Effector memory CD4-positive, alpha-beta T cell (primary cell): ENCODE measurements at regions not wholly inside any gene's neighbourhood (a gene's known extent, or its start where the extent isn't known, plus 50 kb on each side); places are given as distances from the start of the nearest gene placed in this dataset.

Experiments used
- DNase-seq, 3 donors: peaks; one replicate each; pipeline ENCODE4 v3.0.0-alpha.2; 2020
- H3K27ac ChIP-seq: 2 replicates; pipeline ENCODE4 v1.7.0; 2013; ENCODE audit warnings: mild to moderate bottlenecking, low read length, moderate library complexity; ENCODE audit not compliant: insufficient read depth, poor library complexity, severe bottlenecking
- H3K27me3 ChIP-seq: replicated peaks from 2 replicates; pipeline ENCODE4 v1.7.0; 2013; ENCODE audit warnings: mild to moderate bottlenecking, low read length; ENCODE audit not compliant: insufficient read depth, control insufficient read depth, poor library complexity, severe bottlenecking
- H3K36me3 ChIP-seq: 2 replicates; pipeline ENCODE4 v1.7.0; 2013; ENCODE audit warnings: mild to moderate bottlenecking, low read length, moderate library complexity; ENCODE audit not compliant: control insufficient read depth, insufficient read depth
- H3K4me1 ChIP-seq: 2 replicates; pipeline ENCODE4 v1.7.0; 2013; ENCODE audit warnings: low read length, mild to moderate bottlenecking; ENCODE audit not compliant: control insufficient read depth, insufficient read depth, poor library complexity, severe bottlenecking
- H3K4me3 ChIP-seq: 2 replicates; pipeline ENCODE4 v1.7.0; 2013; ENCODE audit warnings: low read length, low read depth, mild to moderate bottlenecking; ENCODE audit not compliant: insufficient read depth, poor library complexity, severe bottlenecking
- H3K9me3 ChIP-seq: 2 replicates; pipeline ENCODE4 v1.7.0; 2013; ENCODE audit warnings: mild to moderate bottlenecking, low read length, moderate library complexity; ENCODE audit not compliant: control insufficient read depth

DNA sequence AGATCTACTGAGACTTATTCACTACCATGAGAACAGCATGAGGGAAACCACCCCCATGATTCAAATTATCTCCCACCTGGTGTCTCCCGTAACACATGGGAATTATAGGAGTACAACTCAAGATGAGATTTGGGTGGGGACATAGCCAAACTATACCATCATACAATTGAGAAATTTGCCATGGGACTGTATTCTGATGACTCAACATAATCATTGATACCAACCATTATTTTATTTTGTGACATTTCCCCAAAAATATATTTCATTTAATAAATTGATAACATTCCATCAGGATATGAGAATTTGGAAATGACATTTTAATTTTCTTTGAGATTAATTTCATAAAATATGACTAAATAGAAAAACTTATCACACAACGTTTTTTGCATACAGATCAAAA is 96.6 kb upstream of the MDFIC2 start:
- no peaks in the 10 kb centered on the region for H3K36me3 ChIP-seq
- no peak for DNase-seq
- no peak overlapping the region for H3K27ac ChIP-seq
- no peaks in the 10 kb centered on the region for H3K27me3 ChIP-seq
- no peaks in the 10 kb centered on the region for H3K9me3 ChIP-seq
- no peak overlapping the region for H3K4me3 ChIP-seq
- H3K4me1 ChIP-seq = no peaks in the 10 kb centered on the region

DNA sequence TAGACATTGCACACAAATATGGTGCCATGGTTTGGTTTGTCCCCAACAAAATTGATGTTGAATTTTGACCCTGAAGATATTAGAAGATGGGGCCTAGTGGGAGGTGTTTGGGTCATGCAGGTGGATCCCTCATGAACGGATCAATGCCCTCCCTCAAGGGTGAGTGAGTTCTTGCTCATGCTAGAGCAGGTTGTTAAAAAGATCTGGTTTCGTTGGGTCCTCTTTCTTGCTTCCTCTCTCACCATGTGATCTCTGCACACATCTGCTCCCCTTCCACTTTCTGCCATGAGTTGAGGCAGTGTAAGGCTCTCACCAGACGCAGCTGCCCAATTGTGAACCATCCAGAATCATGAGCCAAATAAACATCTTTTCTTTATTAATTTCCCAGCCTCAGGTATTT is 87.8 kb upstream of the MDFIC2 start:
- H3K4me3 ChIP-seq = no peak overlapping the region
- H3K27ac ChIP-seq = no peak overlapping the region
- H3K36me3 ChIP-seq = no peaks in the 10 kb centered on the region
- no peaks in the 10 kb centered on the region for H3K27me3 ChIP-seq
- no peaks in the 10 kb centered on the region for H3K4me1 ChIP-seq
- H3K9me3 ChIP-seq = no peaks in the 10 kb centered on the region
- no peak for DNase-seq

DNA sequence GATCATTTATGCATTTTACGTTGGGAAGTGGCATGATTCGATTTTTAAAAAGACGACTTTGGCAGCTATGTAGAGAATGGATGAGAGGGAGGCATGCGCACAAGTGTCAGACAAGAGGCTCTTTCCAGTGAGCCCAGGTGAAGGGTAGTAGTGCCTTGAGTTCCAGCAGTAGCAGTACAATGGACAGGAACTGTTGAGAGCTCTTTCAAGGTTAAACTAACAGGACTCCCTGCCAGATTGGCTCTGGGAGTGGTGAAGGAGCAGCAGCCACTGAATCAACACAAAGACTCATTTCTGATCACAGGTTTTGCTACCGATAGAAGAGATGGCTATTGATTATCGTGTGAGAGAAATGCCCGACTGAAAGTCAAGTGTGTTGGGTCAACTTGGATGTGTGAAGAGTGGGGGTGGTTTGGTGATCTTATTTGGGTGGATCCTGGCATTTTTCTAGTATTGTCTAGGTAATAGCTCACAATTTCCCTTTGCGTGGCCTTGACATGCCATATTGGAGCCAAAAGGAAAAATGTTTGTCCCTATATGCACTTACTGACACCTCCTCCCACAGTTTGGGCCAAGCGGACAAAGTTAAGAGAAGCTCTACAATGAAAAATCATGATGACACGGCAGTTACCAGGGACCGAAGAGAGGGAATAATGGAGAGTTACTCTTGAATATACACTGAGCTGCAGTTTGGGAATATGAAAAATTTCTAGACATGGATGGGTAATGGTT is 81.6 kb upstream of the MDFIC2 start:
- Histone ChIP-seq H3K36me3 (no peaks in the 10 kb centered on the region), H3K4me3 (no peak overlapping the region), H3K4me1 (no peaks in the 10 kb centered on the region), H3K27ac (no peak overlapping the region), H3K27me3 (no peaks in the 10 kb centered on the region), H3K9me3 (no peaks in the 10 kb centered on the region)
- DNase-seq = no peak

DNA sequence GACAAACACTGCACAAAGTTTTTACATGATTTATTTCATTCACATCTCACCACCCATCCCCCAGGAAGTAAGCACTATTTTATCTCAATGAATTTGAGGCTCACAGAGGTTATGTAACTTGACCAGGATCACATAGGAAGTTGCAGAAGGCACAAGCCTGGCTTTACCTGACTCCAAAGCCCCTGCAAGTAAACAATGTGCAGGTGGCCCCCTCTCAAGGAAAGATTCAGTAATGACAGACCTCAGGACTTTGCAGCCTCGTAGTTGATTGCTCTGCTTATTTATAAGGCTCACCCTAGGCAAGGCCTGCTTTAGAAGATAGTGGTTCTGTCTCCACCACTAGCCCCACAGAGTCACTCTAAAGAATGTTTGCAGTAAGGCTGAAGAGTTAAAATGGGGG is 79.8 kb upstream of the MDFIC2 start:
- no peaks in the 10 kb centered on the region for H3K4me1 ChIP-seq
- no peaks in the 10 kb centered on the region for H3K9me3 ChIP-seq
- DNase-seq = no peak
- no peaks in the 10 kb centered on the region for H3K27me3 ChIP-seq
- no peak overlapping the region for H3K27ac ChIP-seq
- H3K4me3 ChIP-seq = no peak overlapping the region
- no peaks in the 10 kb centered on the region for H3K36me3 ChIP-seq

DNA sequence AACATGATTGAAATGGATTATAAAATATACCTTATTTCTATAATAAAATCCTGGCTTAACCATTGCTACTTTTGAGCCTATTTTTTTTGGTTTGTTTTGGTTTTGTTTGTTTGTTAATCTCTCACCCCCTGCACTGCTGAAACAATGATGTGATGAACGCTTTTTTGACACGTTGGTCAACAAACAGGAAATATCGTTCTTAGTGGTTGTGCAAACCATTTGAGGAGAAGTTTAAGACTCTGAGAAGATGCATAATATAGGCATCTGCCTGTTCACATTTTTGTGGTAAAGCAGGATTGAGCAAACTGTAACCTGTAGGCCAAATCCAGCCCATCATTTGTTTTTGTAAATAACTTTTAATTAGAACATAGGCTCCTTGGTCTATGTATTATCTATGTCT is 75.5 kb upstream of the MDFIC2 start:
- no peaks in the 10 kb centered on the region for H3K9me3 ChIP-seq
- no peaks in the 10 kb centered on the region for H3K4me1 ChIP-seq
- H3K27ac ChIP-seq = no peak overlapping the region
- no peaks in the 10 kb centered on the region for H3K36me3 ChIP-seq
- no peaks in the 10 kb centered on the region for H3K27me3 ChIP-seq
- H3K4me3 ChIP-seq = no peak overlapping the region
- DNase-seq = no peak

DNA sequence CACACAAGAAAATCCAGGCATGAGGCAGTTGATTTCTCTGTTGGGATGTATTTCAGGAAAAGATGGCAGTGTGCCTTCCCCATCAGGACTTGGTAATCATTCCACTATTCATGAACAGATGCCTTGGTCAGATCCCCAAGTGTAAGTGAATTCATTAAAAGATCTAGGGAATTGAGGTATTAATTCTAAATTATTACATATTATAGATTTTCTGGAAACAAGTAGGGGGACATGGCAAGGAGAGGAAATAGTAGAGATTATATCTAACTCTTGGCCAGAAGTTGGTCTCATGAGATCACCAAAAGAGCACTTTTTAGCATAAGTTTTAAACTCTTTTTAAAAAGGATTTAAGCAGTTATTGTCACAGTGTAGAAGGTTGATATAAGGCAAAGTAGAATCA is 74.4 kb upstream of the MDFIC2 start:
- H3K4me1 ChIP-seq = no peaks in the 10 kb centered on the region
- H3K36me3 ChIP-seq = no peaks in the 10 kb centered on the region
- H3K27ac ChIP-seq = no peak overlapping the region
- no peak overlapping the region for H3K4me3 ChIP-seq
- no peak for DNase-seq
- no peaks in the 10 kb centered on the region for H3K27me3 ChIP-seq
- H3K9me3 ChIP-seq = no peaks in the 10 kb centered on the region

DNA sequence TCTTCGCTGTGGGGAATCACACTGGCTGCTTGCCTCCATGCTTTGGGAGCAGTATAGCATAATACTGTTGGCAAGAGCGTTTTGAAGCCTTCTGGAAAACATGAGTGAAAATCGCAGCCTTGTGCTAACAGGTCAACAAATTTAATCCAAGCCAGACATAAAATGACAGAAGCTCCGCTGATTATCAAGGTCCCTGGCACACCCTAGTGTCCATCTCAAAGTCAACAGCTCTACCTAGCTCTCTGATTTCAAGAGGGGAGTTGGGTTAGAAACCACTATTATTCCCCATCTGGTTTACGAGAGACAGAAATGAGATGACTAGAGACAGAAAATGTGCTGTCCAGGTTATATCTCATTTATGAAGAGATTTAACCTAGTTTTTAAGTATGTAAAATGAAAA is 73.6 kb upstream of the MDFIC2 start:
- H3K27me3 ChIP-seq = no peaks in the 10 kb centered on the region
- no peaks in the 10 kb centered on the region for H3K36me3 ChIP-seq
- H3K4me3 ChIP-seq = no peak overlapping the region
- no peak for DNase-seq
- no peaks in the 10 kb centered on the region for H3K4me1 ChIP-seq
- no peaks in the 10 kb centered on the region for H3K9me3 ChIP-seq
- no peak overlapping the region for H3K27ac ChIP-seq

DNA sequence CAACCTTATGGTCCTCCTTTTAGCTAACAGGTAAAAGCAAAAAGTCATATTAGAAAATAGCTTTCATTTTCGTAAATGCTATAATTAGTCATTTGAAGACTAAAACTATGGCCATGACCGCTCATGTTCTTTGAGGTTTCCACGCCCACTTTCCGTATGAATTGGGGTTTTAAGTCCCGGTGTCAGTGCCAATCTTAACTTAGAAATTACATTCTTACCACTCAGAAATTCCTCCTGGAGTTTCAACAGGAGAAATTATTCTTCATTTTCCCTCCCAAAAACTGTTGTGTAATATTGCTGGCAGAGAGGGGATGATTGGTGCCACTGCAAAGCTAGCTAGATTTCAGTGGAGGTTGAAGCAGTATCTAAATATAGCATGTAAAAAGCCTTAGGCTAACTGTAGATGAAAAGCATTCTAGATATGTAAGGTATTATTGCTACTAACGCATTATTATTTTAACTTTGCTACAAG is 71.0 kb upstream of the MDFIC2 start:
- no peaks in the 10 kb centered on the region for H3K9me3 ChIP-seq
- H3K36me3 ChIP-seq = no peaks in the 10 kb centered on the region
- DNase-seq = no peak
- H3K4me1 ChIP-seq = no peaks in the 10 kb centered on the region
- H3K27ac ChIP-seq = no peak overlapping the region
- H3K27me3 ChIP-seq = no peaks in the 10 kb centered on the region
- H3K4me3 ChIP-seq = no peak overlapping the region

DNA sequence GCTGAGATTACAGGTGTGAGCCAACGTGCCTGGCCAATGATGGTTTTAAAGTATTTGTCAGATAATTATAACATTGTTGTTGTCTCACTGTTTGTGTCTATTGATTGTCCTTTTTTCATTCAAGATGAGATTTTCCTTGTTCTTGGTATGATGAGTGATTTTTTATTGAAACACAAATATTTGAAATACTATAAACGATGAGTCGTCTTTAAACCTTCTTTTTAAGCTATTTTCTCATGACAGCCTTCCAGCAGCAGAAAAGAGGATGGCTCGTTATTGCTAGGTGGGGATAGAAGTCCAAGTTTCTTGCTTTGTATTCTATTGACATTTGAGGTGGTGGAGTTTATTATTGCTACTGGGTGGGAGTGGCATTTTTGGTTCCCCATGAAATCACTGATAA is 61.7 kb upstream of the MDFIC2 start:
- no peaks in the 10 kb centered on the region for H3K4me1 ChIP-seq
- H3K27me3 ChIP-seq = no peaks in the 10 kb centered on the region
- no peaks in the 10 kb centered on the region for H3K9me3 ChIP-seq
- H3K27ac ChIP-seq = no peak overlapping the region
- DNase-seq = no peak
- no peak overlapping the region for H3K4me3 ChIP-seq
- H3K36me3 ChIP-seq = no peaks in the 10 kb centered on the region
